ENCODE measurements at regions not wholly inside any gene's neighbourhood (a gene's known extent, or its start where the extent isn't known, plus 50 kb on each side); places are given as distances from the start of the nearest gene placed in this dataset.

DNA sequence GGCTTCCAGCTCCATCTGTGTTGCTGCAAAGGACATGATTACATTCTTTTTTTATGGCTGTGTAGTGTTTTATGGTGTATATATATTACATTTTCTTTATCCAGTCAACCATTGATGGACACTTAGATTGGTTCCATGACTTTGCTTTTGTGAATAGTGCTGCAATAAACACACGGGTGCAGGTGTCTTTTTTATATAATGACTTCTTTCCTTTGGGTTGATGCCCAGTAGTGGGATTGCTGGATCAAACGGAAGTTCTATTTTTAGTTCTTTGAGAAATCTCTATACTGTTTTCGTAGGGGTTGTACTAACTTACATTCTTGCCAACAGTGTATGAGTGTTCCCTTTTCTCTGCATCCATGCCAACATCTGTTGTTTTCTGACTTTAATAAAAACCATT, 189.7 kb downstream of the ACTR3B start:
- TF ChIP-seq, protein P1, sequence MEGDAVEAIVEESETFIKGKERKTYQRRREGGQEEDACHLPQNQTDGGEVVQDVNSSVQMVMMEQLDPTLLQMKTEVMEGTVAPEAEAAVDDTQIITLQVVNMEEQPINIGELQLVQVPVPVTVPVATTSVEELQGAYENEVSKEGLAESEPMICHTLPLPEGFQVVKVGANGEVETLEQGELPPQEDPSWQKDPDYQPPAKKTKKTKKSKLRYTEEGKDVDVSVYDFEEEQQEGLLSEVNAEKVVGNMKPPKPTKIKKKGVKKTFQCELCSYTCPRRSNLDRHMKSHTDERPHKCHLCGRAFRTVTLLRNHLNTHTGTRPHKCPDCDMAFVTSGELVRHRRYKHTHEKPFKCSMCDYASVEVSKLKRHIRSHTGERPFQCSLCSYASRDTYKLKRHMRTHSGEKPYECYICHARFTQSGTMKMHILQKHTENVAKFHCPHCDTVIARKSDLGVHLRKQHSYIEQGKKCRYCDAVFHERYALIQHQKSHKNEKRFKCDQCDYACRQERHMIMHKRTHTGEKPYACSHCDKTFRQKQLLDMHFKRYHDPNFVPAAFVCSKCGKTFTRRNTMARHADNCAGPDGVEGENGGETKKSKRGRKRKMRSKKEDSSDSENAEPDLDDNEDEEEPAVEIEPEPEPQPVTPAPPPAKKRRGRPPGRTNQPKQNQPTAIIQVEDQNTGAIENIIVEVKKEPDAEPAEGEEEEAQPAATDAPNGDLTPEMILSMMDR (IDR thresholded peaks at IDR 0.05): no peak
- TF ChIP-seq POLR2A (IDR thresholded peaks at IDR 0.05): no peak

All from prostate gland (tissue), 2 donors.